KMS-11 (cell line): ENCODE measurements at regions not wholly inside any gene's neighbourhood (a gene's known extent, or its start where the extent isn't known, plus 50 kb on each side); places are given as distances from the start of the nearest gene placed in this dataset.
"Not testable (repeated sequence)": the region's sequence is repeated elsewhere in the genome, so short reads cannot be mapped to it uniquely, and the experiment has no call there.

Experiments used
- H2AFZ ChIP-seq: fragments of 200-600 bp; sonication (generic); 2 replicates; pipeline ENCODE4 v1.6.1; 2016; ENCODE audit warnings: antibody characterized with exemption, mixed run types, low read depth
- H3K27ac ChIP-seq: fragments of 200-600 bp; sonication (generic); 2 replicates; pipeline ENCODE4 v1.6.1; 2016; ENCODE audit warnings: mild to moderate bottlenecking, mixed run types
- H3K27me3 ChIP-seq: fragments of 200-600 bp; sonication (generic); 2 replicates; pipeline ENCODE4 v1.6.1; 2017; ENCODE audit warnings: mild to moderate bottlenecking, low read depth, mixed run types, moderate library complexity; ENCODE audit not compliant: insufficient read depth
- H3K36me3 ChIP-seq: fragments of 200-600 bp; sonication (generic); 2 replicates; pipeline ENCODE4 v1.6.1; 2017; ENCODE audit warnings: mild to moderate bottlenecking, mixed run types; ENCODE audit not compliant: insufficient read depth
- H3K4me1 ChIP-seq: fragments of 200-600 bp; sonication (generic); 2 replicates; pipeline ENCODE4 v1.6.1; 2016; ENCODE audit warnings: mild to moderate bottlenecking, low read depth, mixed run types; ENCODE audit not compliant: poor library complexity, severe bottlenecking
- H3K4me2 ChIP-seq: fragments of 200-600 bp; sonication (generic); 2 replicates; pipeline ENCODE4 v1.7.0; 2016; ENCODE audit warnings: mild to moderate bottlenecking, mixed run types
- H3K4me3 ChIP-seq: fragments of 200-600 bp; sonication (generic); IDR thresholded peaks from 2 replicates; pipeline ENCODE4 v1.6.1; 2017; ENCODE audit warnings: low read depth, low read length, mixed read lengths; ENCODE audit not compliant: insufficient read depth
- H3K79me2 ChIP-seq: fragments of 200-600 bp; sonication (generic); 2 replicates; pipeline ENCODE4 v1.6.1; 2016; ENCODE audit warnings: low read depth, mixed run types; ENCODE audit not compliant: insufficient read depth
- H3K9ac ChIP-seq: fragments of 200-600 bp; sonication (generic); 2 replicates; pipeline ENCODE4 v1.6.1; 2016; ENCODE audit warnings: mild to moderate bottlenecking, mixed run types
- H4K20me1 ChIP-seq: fragments of 200-600 bp; sonication (generic); 2 replicates; pipeline ENCODE4 v1.6.1; 2016; ENCODE audit warnings: mild to moderate bottlenecking, mixed run types; ENCODE audit not compliant: insufficient read depth
- TF ChIP-seq, protein P1 (sequence below): fragments of 200-600 bp; sonication (generic); conservative IDR thresholded peaks from 2 replicates; pipeline ENCODE4 v1.6.1; 2017; ENCODE audit warnings: low read depth, mild to moderate bottlenecking, antibody characterized with exemption, low read length, moderate library complexity, mixed read lengths

GRCh38 chr1:238438311-238439270 lies 547.9 kb upstream of the ZP4 start:
- no peak overlapping the region for H3K4me2 ChIP-seq
- H2AFZ ChIP-seq, result no peak overlapping the region
- H3K36me3 ChIP-seq, result no peaks in the 10 kb centered on the region
- no peaks in the 10 kb centered on the region for H4K20me1 ChIP-seq
- no peaks in the 10 kb centered on the region for H3K27me3 ChIP-seq
- no peak overlapping the region for H3K4me3 ChIP-seq
- no peaks in the 10 kb centered on the region for H3K4me1 ChIP-seq
- no peak overlapping the region for H3K27ac ChIP-seq
- H3K9ac ChIP-seq, result no peak overlapping the region
- H3K79me2 ChIP-seq, result no peaks in the 10 kb centered on the region
- TF ChIP-seq, protein P1, sequence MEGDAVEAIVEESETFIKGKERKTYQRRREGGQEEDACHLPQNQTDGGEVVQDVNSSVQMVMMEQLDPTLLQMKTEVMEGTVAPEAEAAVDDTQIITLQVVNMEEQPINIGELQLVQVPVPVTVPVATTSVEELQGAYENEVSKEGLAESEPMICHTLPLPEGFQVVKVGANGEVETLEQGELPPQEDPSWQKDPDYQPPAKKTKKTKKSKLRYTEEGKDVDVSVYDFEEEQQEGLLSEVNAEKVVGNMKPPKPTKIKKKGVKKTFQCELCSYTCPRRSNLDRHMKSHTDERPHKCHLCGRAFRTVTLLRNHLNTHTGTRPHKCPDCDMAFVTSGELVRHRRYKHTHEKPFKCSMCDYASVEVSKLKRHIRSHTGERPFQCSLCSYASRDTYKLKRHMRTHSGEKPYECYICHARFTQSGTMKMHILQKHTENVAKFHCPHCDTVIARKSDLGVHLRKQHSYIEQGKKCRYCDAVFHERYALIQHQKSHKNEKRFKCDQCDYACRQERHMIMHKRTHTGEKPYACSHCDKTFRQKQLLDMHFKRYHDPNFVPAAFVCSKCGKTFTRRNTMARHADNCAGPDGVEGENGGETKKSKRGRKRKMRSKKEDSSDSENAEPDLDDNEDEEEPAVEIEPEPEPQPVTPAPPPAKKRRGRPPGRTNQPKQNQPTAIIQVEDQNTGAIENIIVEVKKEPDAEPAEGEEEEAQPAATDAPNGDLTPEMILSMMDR, result no peak

DNA sequence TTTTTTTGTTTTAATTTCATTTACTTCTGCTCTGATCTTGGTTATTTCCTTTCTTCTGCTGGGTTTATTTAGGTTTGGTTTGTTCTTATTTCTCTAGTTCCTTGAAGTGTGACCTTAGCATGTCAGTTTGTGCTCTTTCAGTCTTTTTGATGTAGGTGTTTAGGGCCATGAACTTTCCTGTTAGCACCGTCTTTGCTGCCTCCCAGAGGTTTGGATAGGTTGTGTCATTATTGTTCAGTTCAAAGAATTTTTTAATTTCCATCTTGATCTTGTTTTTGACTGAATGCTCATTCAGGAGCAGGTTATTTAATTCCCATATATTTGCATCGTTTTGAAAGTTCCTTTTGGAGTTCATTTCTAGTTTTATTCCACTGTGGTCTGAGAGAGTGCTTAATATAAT lies 539.0 kb upstream of the ZP4 start:
- not testable (repeated sequence) for H3K27me3 ChIP-seq, H3K4me2 ChIP-seq, H3K36me3 ChIP-seq, H3K79me2 ChIP-seq, H3K9ac ChIP-seq, H3K27ac ChIP-seq, H3K4me3 ChIP-seq, H2AFZ ChIP-seq, H3K4me1 ChIP-seq, H4K20me1 ChIP-seq

GRCh38 chr1:238419209-238419608 lies 528.5 kb upstream of the ZP4 start:
- H2AFZ ChIP-seq, result no peak overlapping the region
- H3K36me3 ChIP-seq, result no peaks in the 10 kb centered on the region
- no peaks in the 10 kb centered on the region for H3K79me2 ChIP-seq
- no peaks in the 10 kb centered on the region for H3K27me3 ChIP-seq
- no peaks in the 10 kb centered on the region for H3K4me1 ChIP-seq
- TF ChIP-seq, protein P1, result no peak
- no peaks in the 10 kb centered on the region for H4K20me1 ChIP-seq
- H3K4me2 ChIP-seq, result no peak overlapping the region
- H3K4me3 ChIP-seq, result no peak overlapping the region
- no peak overlapping the region for H3K27ac ChIP-seq
- H3K9ac ChIP-seq, result no peak overlapping the region

DNA sequence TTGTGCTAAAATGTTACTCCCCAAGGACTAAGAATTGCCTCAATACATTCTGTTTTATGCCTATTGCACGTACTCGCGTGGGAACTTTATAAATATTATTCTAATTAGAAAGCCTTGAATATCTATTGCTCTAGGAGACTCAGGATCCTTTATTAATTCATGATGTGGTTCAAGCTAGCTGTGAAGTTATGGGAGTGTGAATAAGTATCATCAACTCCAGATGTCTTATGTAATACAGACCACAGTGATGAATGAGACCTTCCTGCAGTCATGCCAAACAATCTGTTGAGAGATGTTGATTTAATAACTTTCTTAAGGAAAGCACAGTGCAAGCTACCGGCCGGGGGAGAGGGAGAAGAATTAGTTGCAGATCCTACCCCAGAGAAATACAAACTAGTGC lies 519.2 kb upstream of the ZP4 start:
- Histone ChIP-seq H3K36me3 (no peaks in the 10 kb centered on the region), H3K27ac (no peak overlapping the region), H4K20me1 (no peaks in the 10 kb centered on the region), H3K4me2 (no peak overlapping the region), H3K4me3 (no peak overlapping the region), H3K9ac (no peak overlapping the region), H3K4me1 (no peaks in the 10 kb centered on the region), H2AFZ (no peak overlapping the region), H3K27me3 (no peaks in the 10 kb centered on the region), H3K79me2 (no peaks in the 10 kb centered on the region)
- TF ChIP-seq, protein P1, result no peak
